HG02798 (cell line): ENCODE measurements at regions not wholly inside any gene's neighbourhood (a gene's known extent, or its start where the extent isn't known, plus 50 kb on each side); places are given as distances from the start of the nearest gene placed in this dataset.

Experiments used
- ATAC-seq: cut with Tn5 transposase; IDR thresholded peaks from one replicate; pipeline ENCODE4 v1.9.1; 2021; ENCODE audit warnings: mild to moderate bottlenecking; ENCODE audit not compliant: unreplicated experiment, poor library complexity

- ATAC-seq, result no peak
Measured at GRCh38 chr9:21656776-21657674, 145.4 kb upstream of the MTAP start.

- ATAC-seq, result no peak
Measured at GRCh38 chr9:21657966-21658667, 144.3 kb upstream of the MTAP start.

- ATAC-seq, result no peak
Measured at GRCh38 chr9:21660976-21661375, 141.5 kb upstream of the MTAP start.

- ATAC-seq, result no peak
Measured at GRCh38 chr9:21661626-21662025, 140.8 kb upstream of the MTAP start.

- no peak for ATAC-seq
Measured at GRCh38 chr9:21668516-21668915, 133.9 kb upstream of the MTAP start.

GRCh38 chr9:21669701-21670100 lies 132.7 kb upstream of the MTAP start:
- no peak for ATAC-seq

- no peak for ATAC-seq
Measured at GRCh38 chr9:21670374-21670773, 132.1 kb upstream of the MTAP start.

- no peak for ATAC-seq
Measured at GRCh38 chr9:21672140-21672539, 130.3 kb upstream of the MTAP start.

GRCh38 chr9:21672761-21673160 lies 129.7 kb upstream of the MTAP start:
- no peak for ATAC-seq

- ATAC-seq, result no peak
Measured at GRCh38 chr9:21674894-21675293, 127.5 kb upstream of the MTAP start.

- no peak for ATAC-seq
Measured at GRCh38 chr9:21677387-21677786, 125.0 kb upstream of the MTAP start.

GRCh38 chr9:21677834-21678233 lies 124.6 kb upstream of the MTAP start:
- no peak for ATAC-seq

GRCh38 chr9:21679432-21679831 lies 123.0 kb upstream of the MTAP start:
- ATAC-seq, result no peak

- ATAC-seq, result no peak
Measured at GRCh38 chr9:21680590-21680989, 121.8 kb upstream of the MTAP start.

- no peak for ATAC-seq
Measured at GRCh38 chr9:21681641-21682040, 120.8 kb upstream of the MTAP start.

- no peak for ATAC-seq
Measured at GRCh38 chr9:21682381-21682780, 120.1 kb upstream of the MTAP start.

- ATAC-seq, result no peak
Measured at GRCh38 chr9:21682981-21683380, 119.5 kb upstream of the MTAP start.

- no peak for ATAC-seq
Measured at GRCh38 chr9:21683484-21684175, 118.8 kb upstream of the MTAP start.

- ATAC-seq, result no peak
Measured at GRCh38 chr9:21684231-21684630, 118.2 kb upstream of the MTAP start.

GRCh38 chr9:21684831-21685362 lies 117.5 kb upstream of the MTAP start:
- no peak for ATAC-seq

GRCh38 chr9:21685502-21685901 lies 116.9 kb upstream of the MTAP start:
- ATAC-seq, result no peak
